ENCODE measurements at regions not wholly inside any gene's neighbourhood (a gene's known extent, or its start where the extent isn't known, plus 50 kb on each side); places are given as distances from the start of the nearest gene placed in this dataset.

- no peak for TF ChIP-seq ZNF274 (IDR thresholded peaks at IDR 0.05; ENCODE audit: low read depth, low read length)
- no peak for TF ChIP-seq SUZ12 (IDR thresholded peaks at IDR 0.05; ENCODE audit: extremely low read depth, insufficient read depth, insufficient read length)
Observed at GRCh38 chr7:26076691-26077090, 75.3 kb upstream of the NFE2L3 start.

Data from NT2/D1 (cell line).